ENCODE measurements at regions not wholly inside any gene's neighbourhood (a gene's known extent, or its start where the extent isn't known, plus 50 kb on each side); places are given as distances from the start of the nearest gene placed in this dataset.

GRCh38 chr15:95498961-95499360 is 831.5 kb upstream of the NR2F2 start:
- H3K36me3 Mint-ChIP-seq = no peaks in the 10 kb centered on the region
- ATAC-seq (no peak), DNase-seq (ENCODE audit: low spot score in 2 of 2) (no peak)
- H3K4me1 Mint-ChIP-seq = no peaks in the 10 kb centered on the region
- H3K9me3 Mint-ChIP-seq = no peaks in the 10 kb centered on the region
- no peak overlapping the region for H3K4me3 Mint-ChIP-seq
- no peak overlapping the region for H3K27ac Mint-ChIP-seq

DNA sequence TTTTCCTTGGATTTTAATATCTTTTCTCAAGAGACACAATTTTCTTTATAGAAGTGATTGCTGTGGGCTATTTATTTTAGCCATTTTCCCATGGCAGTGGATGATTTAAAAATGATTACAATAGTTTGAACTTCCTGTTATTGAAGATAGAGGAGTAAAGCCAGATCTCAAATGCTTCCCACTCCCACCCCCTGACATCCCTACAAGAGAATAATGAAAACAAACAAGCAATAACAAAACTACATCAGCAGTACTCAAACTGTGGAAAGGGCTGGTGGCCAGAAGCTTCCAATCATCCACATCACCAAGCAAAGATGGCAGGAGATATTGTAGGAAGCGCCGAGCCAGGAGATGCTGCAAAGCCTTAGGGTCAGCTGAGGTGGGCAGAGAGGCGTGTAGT is 831.1 kb upstream of the NR2F2 start:
- Mint-ChIP-seq H3K4me3 (no peak overlapping the region), H3K36me3 (no peaks in the 10 kb centered on the region), H3K27ac (no peak overlapping the region), H3K4me1 (no peaks in the 10 kb centered on the region), H3K9me3 (no peaks in the 10 kb centered on the region)
- no peak for DNase-seq (ENCODE audit: low spot score in 2 of 2)
- no peak for ATAC-seq

DNA sequence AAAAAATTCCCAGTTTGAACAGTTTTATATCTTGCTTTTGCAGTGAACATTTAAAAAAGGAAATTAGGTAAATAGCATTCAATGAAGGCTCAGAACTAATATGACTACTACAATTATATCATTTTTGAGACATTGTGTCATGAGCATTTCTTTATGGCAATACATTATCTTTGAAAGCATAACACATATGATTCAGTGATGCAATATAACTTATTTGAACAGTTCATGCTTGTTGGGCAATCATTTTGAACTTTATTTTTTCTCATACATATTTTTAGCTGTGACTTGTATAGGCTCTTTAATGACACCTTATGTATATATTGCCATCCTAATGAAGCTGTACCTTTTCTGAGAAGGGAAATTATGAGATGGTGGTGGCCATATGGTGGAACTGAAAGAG is 828.6 kb upstream of the NR2F2 start:
- no peak overlapping the region for H3K4me3 Mint-ChIP-seq
- H3K27ac Mint-ChIP-seq = no peak overlapping the region
- H3K4me1 Mint-ChIP-seq = no peaks in the 10 kb centered on the region
- no peaks in the 10 kb centered on the region for H3K36me3 Mint-ChIP-seq
- H3K9me3 Mint-ChIP-seq = no peaks in the 10 kb centered on the region
- ATAC-seq (no peak), DNase-seq (ENCODE audit: low spot score in 2 of 2) (no peak)

DNA sequence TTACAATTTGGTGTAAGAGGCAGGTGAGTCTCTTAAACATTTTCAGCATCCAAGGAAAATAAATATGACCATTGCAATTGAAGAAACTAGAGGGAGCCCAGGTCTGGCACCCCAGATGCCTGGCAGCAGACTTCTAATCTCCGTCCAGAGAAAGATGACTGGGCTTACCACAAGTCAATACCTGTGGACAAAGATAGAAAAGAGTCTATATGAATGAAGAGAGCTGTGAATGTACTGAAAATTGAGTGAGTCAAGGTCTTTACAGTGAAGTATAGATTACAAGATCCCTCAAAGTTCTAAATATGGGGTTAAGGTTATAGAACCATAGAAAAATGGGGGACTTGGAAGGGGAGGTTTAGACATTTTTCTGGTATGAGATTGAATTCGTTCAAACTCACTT is 827.4 kb upstream of the NR2F2 start:
- ATAC-seq (peak; percentile 31), DNase-seq (ENCODE audit: low spot score in 2 of 2) (no peak)
- H3K27ac Mint-ChIP-seq = no peak overlapping the region

GRCh38 chr15:95503640-95504225 is 826.8 kb upstream of the NR2F2 start:
- Mint-ChIP-seq H3K27ac (no peak overlapping the region), H3K9me3 (no peaks in the 10 kb centered on the region)
- ATAC-seq = peak; percentile 75

More for the DNA sequence above, 827.4 kb upstream of the NR2F2 start:
- Mint-ChIP-seq H3K4me1 (no peaks in the 10 kb centered on the region), H3K4me3 (no peak overlapping the region), H3K9me3 (no peaks in the 10 kb centered on the region), H3K36me3 (no peaks in the 10 kb centered on the region)

GRCh38 chr15:95511671-95512070 is 818.8 kb upstream of the NR2F2 start:
- H3K4me3 Mint-ChIP-seq = no peak overlapping the region
- no peaks in the 10 kb centered on the region for H3K4me1 Mint-ChIP-seq
- H3K36me3 Mint-ChIP-seq = no peaks in the 10 kb centered on the region
- peaks cover 5% of the 10 kb centered on the region for H3K9me3 Mint-ChIP-seq
- DNase-seq (ENCODE audit: low spot score in 2 of 2) (no peak), ATAC-seq (no peak)
- no peak overlapping the region for H3K27ac Mint-ChIP-seq

More at GRCh38 chr15:95503640-95504225, 826.8 kb upstream of the NR2F2 start:
- no peak for DNase-seq (ENCODE audit: low spot score in 2 of 2)
- no peaks in the 10 kb centered on the region for H3K4me1 Mint-ChIP-seq
- no peaks in the 10 kb centered on the region for H3K36me3 Mint-ChIP-seq
- no peak overlapping the region for H3K4me3 Mint-ChIP-seq

- no peak overlapping the region for H3K4me3 Mint-ChIP-seq
- H3K4me1 Mint-ChIP-seq = no peaks in the 10 kb centered on the region
- DNase-seq (ENCODE audit: low spot score in 2 of 2) = no peak
- no peaks in the 10 kb centered on the region for H3K36me3 Mint-ChIP-seq
- no peak for ATAC-seq
- peaks cover 5% of the 10 kb centered on the region for H3K9me3 Mint-ChIP-seq
- H3K27ac Mint-ChIP-seq = no peak overlapping the region
Observed at GRCh38 chr15:95512906-95513305, 817.6 kb upstream of the NR2F2 start.

DNA sequence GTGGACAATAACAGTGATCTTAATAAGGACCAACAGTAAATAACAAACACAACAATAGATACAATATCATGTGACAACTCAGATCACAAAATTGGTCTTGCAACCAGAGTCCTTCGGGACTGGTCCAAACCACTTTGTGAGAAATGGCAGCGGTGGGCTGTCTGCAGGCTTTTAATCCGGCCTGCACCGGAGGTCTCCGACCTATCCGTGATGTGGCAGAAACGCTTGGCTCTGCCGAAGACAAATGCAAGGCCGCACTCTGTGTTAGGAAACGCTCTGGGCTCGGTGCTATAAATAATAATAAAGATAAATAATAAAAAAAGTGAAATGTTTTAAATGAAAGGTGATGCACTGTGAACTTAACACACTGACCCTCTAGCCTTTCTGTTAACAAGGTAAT is 810.6 kb upstream of the NR2F2 start:
- Mint-ChIP-seq H3K4me3 (no peak overlapping the region), H3K9me3 (no peaks in the 10 kb centered on the region), H3K27ac (no peak overlapping the region), H3K36me3 (no peaks in the 10 kb centered on the region), H3K4me1 (no peaks in the 10 kb centered on the region)
- DNase-seq (ENCODE audit: low spot score in 2 of 2) (no peak), ATAC-seq (no peak)

DNA sequence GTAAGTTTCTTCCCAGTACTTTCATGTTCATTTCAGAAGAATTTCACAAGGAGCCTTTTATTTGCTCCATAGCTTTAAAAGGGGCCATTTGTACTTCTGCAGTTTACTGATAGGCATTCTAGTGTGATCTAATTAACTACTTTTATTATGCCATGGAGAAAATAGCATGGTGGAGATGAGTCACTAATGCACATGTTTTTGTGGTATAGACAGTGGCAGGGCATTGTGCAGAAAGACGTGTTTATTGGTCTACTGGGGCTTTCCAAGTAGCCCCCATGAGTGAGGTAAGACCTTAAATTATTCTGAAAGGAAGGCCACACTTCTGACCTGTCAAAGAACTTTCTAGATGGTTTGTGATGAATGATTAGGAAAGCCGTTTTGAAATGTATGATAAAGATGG is 810.0 kb upstream of the NR2F2 start:
- no peaks in the 10 kb centered on the region for H3K9me3 Mint-ChIP-seq
- ATAC-seq = no peak
- H3K4me3 Mint-ChIP-seq = no peak overlapping the region
- H3K27ac Mint-ChIP-seq = no peak overlapping the region
- no peaks in the 10 kb centered on the region for H3K4me1 Mint-ChIP-seq
- no peaks in the 10 kb centered on the region for H3K36me3 Mint-ChIP-seq
- no peak for DNase-seq (ENCODE audit: low spot score in 2 of 2)

DNA sequence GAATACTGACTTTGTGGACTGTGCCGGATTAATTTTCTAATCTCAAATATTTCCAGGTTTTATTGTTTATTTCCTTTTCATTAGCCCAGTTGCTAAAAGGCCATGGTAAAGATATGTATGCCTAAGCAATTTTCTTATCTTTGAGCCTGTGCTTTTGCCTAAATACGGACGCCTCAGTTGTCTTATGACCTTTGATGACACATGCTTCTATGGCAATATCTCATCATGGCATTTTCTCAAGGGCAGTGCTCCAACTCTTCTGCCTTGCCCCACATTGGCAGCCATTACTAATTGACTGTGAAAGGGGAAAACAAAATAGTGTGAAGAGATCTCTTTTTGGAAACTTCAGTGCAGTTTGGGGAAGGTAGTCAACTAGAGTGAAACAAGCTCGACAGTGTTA is 809.6 kb upstream of the NR2F2 start:
- H3K4me3 Mint-ChIP-seq = no peak overlapping the region
- H3K9me3 Mint-ChIP-seq = no peaks in the 10 kb centered on the region
- ATAC-seq = no peak
- no peak for DNase-seq (ENCODE audit: low spot score in 2 of 2)
- no peaks in the 10 kb centered on the region for H3K4me1 Mint-ChIP-seq
- H3K27ac Mint-ChIP-seq = no peak overlapping the region
- no peaks in the 10 kb centered on the region for H3K36me3 Mint-ChIP-seq

- Mint-ChIP-seq H3K9me3 (no peaks in the 10 kb centered on the region), H3K4me1 (no peaks in the 10 kb centered on the region), H3K36me3 (no peaks in the 10 kb centered on the region), H3K4me3 (no peak overlapping the region), H3K27ac (no peak overlapping the region)
- ATAC-seq (no peak), DNase-seq (ENCODE audit: low spot score in 2 of 2) (no peak)
Observed at GRCh38 chr15:95522533-95522932, 808.0 kb upstream of the NR2F2 start.

DNA sequence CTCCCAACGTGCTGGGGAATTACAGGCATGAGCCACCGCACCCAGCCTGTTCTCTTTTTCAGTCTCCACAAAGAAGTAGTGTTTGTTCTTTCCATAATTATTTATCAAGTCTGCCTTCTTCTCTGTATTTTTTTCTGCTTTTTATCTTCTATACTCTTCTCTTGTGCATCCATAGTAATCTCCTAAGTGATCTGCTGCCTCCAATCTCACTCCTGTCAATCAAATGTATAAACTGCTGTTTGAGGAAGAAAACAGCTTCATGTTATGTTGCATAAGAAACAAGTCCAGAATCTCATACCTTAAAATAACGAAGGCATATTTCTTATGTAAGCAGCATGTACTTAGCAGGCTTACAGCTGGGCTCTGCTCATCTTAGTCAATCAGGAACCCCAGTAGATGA is 801.6 kb upstream of the NR2F2 start:
- Mint-ChIP-seq H3K9me3 (peaks cover 3% of the 10 kb centered on the region), H3K27ac (no peak overlapping the region), H3K4me1 (no peaks in the 10 kb centered on the region), H3K36me3 (no peaks in the 10 kb centered on the region), H3K4me3 (no peak overlapping the region)
- no peak for DNase-seq (ENCODE audit: low spot score in 2 of 2)
- ATAC-seq = no peak

- DNase-seq (ENCODE audit: low spot score in 2 of 2) (no peak), ATAC-seq (no peak)
- Mint-ChIP-seq H3K27ac (no peak overlapping the region), H3K36me3 (no peaks in the 10 kb centered on the region), H3K9me3 (no peaks in the 10 kb centered on the region), H3K4me3 (no peak overlapping the region), H3K4me1 (no peaks in the 10 kb centered on the region)
Observed at GRCh38 chr15:95536638-95537037, 793.9 kb upstream of the NR2F2 start.

- H3K36me3 Mint-ChIP-seq = no peaks in the 10 kb centered on the region
- no peak for ATAC-seq
- DNase-seq (ENCODE audit: low spot score in 2 of 2) = no peak
- H3K27ac Mint-ChIP-seq = no peak overlapping the region
- H3K9me3 Mint-ChIP-seq = no peaks in the 10 kb centered on the region
- no peak overlapping the region for H3K4me3 Mint-ChIP-seq
- H3K4me1 Mint-ChIP-seq = no peaks in the 10 kb centered on the region
Observed at GRCh38 chr15:95538693-95539092, 791.8 kb upstream of the NR2F2 start.

DNA sequence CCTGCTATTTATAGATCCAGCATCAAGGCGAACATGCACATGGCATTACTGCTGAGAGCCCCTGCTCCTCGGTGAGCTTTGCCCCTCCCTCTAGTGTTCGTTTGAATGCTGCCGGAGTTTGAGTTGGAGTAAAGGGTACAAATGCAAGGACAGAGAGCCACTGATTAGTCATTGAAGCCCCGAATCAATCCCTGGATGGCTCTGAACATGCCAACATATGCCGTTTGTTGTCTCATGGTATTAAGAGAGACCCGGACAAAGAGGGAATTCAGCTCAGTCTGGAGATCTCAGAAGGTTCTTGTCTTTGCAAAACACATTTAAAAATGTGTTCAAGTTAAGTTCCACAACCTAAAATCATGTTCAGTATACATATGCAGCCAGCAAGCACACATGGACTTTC is 789.2 kb upstream of the NR2F2 start:
- no peaks in the 10 kb centered on the region for H3K36me3 Mint-ChIP-seq
- H3K4me1 Mint-ChIP-seq = no peaks in the 10 kb centered on the region
- peaks cover 7% of the 10 kb centered on the region for H3K9me3 Mint-ChIP-seq
- DNase-seq (ENCODE audit: low spot score in 2 of 2) = no peak
- H3K4me3 Mint-ChIP-seq = no peak overlapping the region
- H3K27ac Mint-ChIP-seq = no peak overlapping the region
- ATAC-seq = no peak

- Mint-ChIP-seq H3K9me3 (peaks cover 4% of the 10 kb centered on the region), H3K27ac (no peak overlapping the region), H3K36me3 (no peaks in the 10 kb centered on the region), H3K4me1 (no peaks in the 10 kb centered on the region), H3K4me3 (no peak overlapping the region)
- DNase-seq (ENCODE audit: low spot score in 2 of 2) (no peak), ATAC-seq (no peak)
Observed at GRCh38 chr15:95549168-95549738, 781.2 kb upstream of the NR2F2 start.

DNA sequence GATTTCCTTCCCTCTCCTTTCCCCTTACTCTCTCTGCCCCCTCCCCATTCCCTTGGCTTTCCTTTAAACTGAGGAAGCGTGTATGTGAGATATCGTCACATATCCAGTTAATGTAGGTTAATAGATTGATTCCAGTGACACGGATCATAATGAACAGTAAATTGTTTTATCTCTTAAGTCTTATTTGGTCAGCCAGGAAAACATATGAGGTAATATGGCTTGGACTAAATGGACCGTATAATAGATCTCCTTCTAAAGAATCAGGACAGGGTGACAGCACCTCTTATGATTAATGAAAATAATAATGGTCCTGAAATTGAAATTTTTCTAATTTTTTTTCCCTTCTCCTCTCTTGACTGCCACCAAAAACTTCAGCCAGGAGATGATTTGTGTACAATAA is 779.8 kb upstream of the NR2F2 start:
- Mint-ChIP-seq H3K9me3 (no peaks in the 10 kb centered on the region), H3K4me1 (no peaks in the 10 kb centered on the region), H3K4me3 (no peak overlapping the region), H3K27ac (no peak overlapping the region), H3K36me3 (no peaks in the 10 kb centered on the region)
- ATAC-seq (no peak), DNase-seq (ENCODE audit: low spot score in 2 of 2) (no peak)

All from stimulated activated effector memory CD8-positive, alpha-beta T cell treated with anti-CD3 and anti-CD28 coated beads, Interleukin-12 subunit alpha, Interleukin-12 subunit beta, amount 100 ng/mL, for 72 hours (primary cell).